HL-60 (cell line): ENCODE measurements at regions not wholly inside any gene's neighbourhood (a gene's known extent, or its start where the extent isn't known, plus 50 kb on each side); places are given as distances from the start of the nearest gene placed in this dataset.

Source experiments
- DNase-seq, 2 experiments: peaks; one replicate each; pipeline ENCODE4 v3.0.0-alpha.2; 2010 to 2020; ENCODE audit warnings: low read depth in 1 of 2, low spot score in 1 of 2
- H3K27ac ChIP-seq: fragments of 250-450 bp; sonication (Bioruptor Pico); replicated peaks from 2 replicates; pipeline ENCODE4 v1.5.1; 2020; ENCODE audit warnings: mild to moderate bottlenecking, moderate library complexity
- H3K27me3 ChIP-seq: fragments of 250-450 bp; sonication (Bioruptor Pico); 2 replicates; pipeline ENCODE4 v1.5.1; 2021; ENCODE audit warnings: mild to moderate bottlenecking, moderate library complexity; ENCODE audit not compliant: insufficient read depth, poor library complexity, severe bottlenecking
- H3K4me3 ChIP-seq: replicated peaks from 2 replicates; pipeline ENCODE4 v1.5.1; 2011; ENCODE audit warnings: mild to moderate bottlenecking, control low read depth, low read length; ENCODE audit not compliant: insufficient read depth
- GABPA ChIP-seq: IDR thresholded peaks from 2 replicates; pipeline ENCODE4 v1.6.1; 2012; ENCODE audit warnings: low read depth
- POLR2AphosphoS5 ChIP-seq: IDR thresholded peaks from 2 replicates; pipeline ENCODE4 v1.6.1; 2012; ENCODE audit warnings: low read depth
- REST ChIP-seq: IDR thresholded peaks from 2 replicates; pipeline ENCODE4 v1.6.1; 2012; ENCODE audit warnings: low read depth; ENCODE audit not compliant: insufficient replicate concordance
- SPI1 ChIP-seq: IDR thresholded peaks from 2 replicates; pipeline ENCODE4 v1.6.1; 2012; ENCODE audit warnings: low read depth, mild to moderate bottlenecking, borderline replicate concordance
- TF ChIP-seq, protein P1 (sequence below): IDR thresholded peaks from one replicate; pipeline ENCODE4 v1.5.1; 2011; ENCODE audit warnings: low read length, control low read depth, inconsistent platforms; ENCODE audit not compliant: insufficient read depth

DNA sequence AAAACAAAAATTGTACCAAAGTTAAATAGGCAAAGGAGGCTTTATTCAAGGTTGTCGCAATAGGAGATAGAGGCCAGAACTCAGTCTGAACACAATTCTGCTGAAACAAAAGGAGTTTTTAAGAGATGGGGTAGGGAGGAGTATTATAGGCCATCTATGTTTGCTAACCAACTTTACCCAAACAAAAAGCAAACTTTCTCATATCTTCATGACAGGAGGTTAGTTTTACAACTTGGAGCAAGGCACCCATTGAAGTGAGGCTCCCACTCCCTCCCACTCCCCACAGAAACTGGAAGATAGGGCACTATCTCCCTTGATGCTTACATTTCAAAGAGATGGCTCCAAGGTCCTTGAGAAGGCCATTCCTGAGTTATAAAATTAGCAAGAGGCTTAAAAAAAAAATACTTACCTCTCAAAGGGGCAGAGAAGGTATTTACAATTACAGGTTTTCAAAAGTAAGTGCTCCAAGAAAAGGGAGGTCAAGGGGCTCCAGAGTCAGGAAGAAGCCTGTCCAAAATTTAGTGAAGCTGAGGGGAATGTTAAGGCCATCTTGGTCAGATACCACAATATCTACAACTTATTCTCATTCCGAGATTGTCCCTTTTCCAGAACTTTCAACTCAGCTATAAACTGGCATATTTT lies 84.4 kb upstream of the DHRS4 start:
- no peaks in the 10 kb centered on the region for H3K27me3 ChIP-seq
- no peak for TF ChIP-seq SPI1
- TF ChIP-seq, protein P1, sequence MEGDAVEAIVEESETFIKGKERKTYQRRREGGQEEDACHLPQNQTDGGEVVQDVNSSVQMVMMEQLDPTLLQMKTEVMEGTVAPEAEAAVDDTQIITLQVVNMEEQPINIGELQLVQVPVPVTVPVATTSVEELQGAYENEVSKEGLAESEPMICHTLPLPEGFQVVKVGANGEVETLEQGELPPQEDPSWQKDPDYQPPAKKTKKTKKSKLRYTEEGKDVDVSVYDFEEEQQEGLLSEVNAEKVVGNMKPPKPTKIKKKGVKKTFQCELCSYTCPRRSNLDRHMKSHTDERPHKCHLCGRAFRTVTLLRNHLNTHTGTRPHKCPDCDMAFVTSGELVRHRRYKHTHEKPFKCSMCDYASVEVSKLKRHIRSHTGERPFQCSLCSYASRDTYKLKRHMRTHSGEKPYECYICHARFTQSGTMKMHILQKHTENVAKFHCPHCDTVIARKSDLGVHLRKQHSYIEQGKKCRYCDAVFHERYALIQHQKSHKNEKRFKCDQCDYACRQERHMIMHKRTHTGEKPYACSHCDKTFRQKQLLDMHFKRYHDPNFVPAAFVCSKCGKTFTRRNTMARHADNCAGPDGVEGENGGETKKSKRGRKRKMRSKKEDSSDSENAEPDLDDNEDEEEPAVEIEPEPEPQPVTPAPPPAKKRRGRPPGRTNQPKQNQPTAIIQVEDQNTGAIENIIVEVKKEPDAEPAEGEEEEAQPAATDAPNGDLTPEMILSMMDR: no peak
- no peak overlapping the region for H3K27ac ChIP-seq
- DNase-seq: no peak
- H3K4me3 ChIP-seq: no peak overlapping the region

GRCh38 chr14:23876160-23876750 lies 77.3 kb upstream of the DHRS4 start:
- TF ChIP-seq SPI1 (no peak), GABPA (no peak), POLR2AphosphoS5 (no peak), REST (no peak)
- TF ChIP-seq, protein P1: no peak
- H3K27me3 ChIP-seq: no peaks in the 10 kb centered on the region

GRCh38 chr14:23877111-23877510 lies 76.5 kb upstream of the DHRS4 start:
- TF ChIP-seq GABPA: no peak
- no peak for TF ChIP-seq POLR2AphosphoS5
- TF ChIP-seq, protein P1: no peak
- Histone ChIP-seq H3K4me3 (no peak overlapping the region), H3K27ac (no peak overlapping the region), H3K27me3 (no peaks in the 10 kb centered on the region)
- no peak for DNase-seq

More at GRCh38 chr14:23876160-23876750, 77.3 kb upstream of the DHRS4 start:
- no peak for DNase-seq
- Histone ChIP-seq H3K4me3 (no peak overlapping the region), H3K27ac (no peak overlapping the region)

- no peak for DNase-seq
- H3K27me3 ChIP-seq: no peaks in the 10 kb centered on the region
Observed at GRCh38 chr14:23877538-23878180, 75.9 kb upstream of the DHRS4 start.

More at GRCh38 chr14:23877538-23878180, 75.9 kb upstream of the DHRS4 start:
- Histone ChIP-seq H3K4me3 (no peak overlapping the region), H3K27ac (no peak overlapping the region)
- TF ChIP-seq REST: no peak
- no peak for TF ChIP-seq POLR2AphosphoS5
- no peak for TF ChIP-seq GABPA
- no peak for TF ChIP-seq SPI1
- TF ChIP-seq, protein P1: no peak
